Neural progenitor cell (in vitro differentiated cells): ENCODE measurements at regions not wholly inside any gene's neighbourhood (a gene's known extent, or its start where the extent isn't known, plus 50 kb on each side); places are given as distances from the start of the nearest gene placed in this dataset.

ENCODE experiments used
- CTCF ChIP-seq: fragments of 200-600 bp; sonication (generic); IDR thresholded peaks from 2 replicates; pipeline ENCODE4 v1.5.1; 2017; ENCODE audit warnings: antibody characterized with exemption, mild to moderate bottlenecking
- EZH2 ChIP-seq: fragments of 200-600 bp; sonication (generic); IDR thresholded peaks from 2 replicates; pipeline ENCODE4 v1.6.1; 2017; ENCODE audit warnings: antibody characterized with exemption, mild to moderate bottlenecking, moderate library complexity

GRCh38 chr5:165244407-165244806 lies 1739.0 kb downstream of the MAT2B start:
- TF ChIP-seq CTCF (no peak), EZH2 (no peak)
